ENCODE measurements at regions not wholly inside any gene's neighbourhood (a gene's known extent, or its start where the extent isn't known, plus 50 kb on each side); places are given as distances from the start of the nearest gene placed in this dataset.

- TF ChIP-seq CTCF (conservative IDR thresholded peaks at IDR 0.05; ENCODE audit: low read depth in 2 of 2) (no peak), POLR2AphosphoS5 (IDR thresholded peaks at IDR 0.05; ENCODE audit: low read depth) (no peak)
These were observed 211.7 kb upstream of the HABP2 start for GRCh38 chr10:113341138-113341537.
